MM.1S (cell line): ENCODE measurements at regions not wholly inside any gene's neighbourhood (a gene's known extent, or its start where the extent isn't known, plus 50 kb on each side); places are given as distances from the start of the nearest gene placed in this dataset.

Experiments used
- DNase-seq: peaks from one replicate; pipeline ENCODE4 v3.0.0-alpha.2; 2015
- H2AFZ ChIP-seq: fragments of 300-600 bp; sonication (generic); 2 replicates; pipeline ENCODE4 v1.6.0; 2016; ENCODE audit warnings: antibody characterized with exemption, low read length
- H3F3A ChIP-seq: fragments of 300-600 bp; sonication (generic); 2 replicates; pipeline ENCODE4 v1.6.1; 2016; ENCODE audit warnings: mild to moderate bottlenecking, antibody characterized with exemption, low read length, moderate library complexity, mixed read lengths; ENCODE audit not compliant: insufficient read depth
- H3K27ac ChIP-seq: fragments of 300-600 bp; sonication (generic); 2 replicates; pipeline ENCODE4 v1.5.1; 2016; ENCODE audit warnings: mild to moderate bottlenecking, low read length
- H3K27me3 ChIP-seq: fragments of 300-600 bp; sonication (generic); replicated peaks from 2 replicates; pipeline ENCODE4 v1.6.0; 2016; ENCODE audit warnings: low read length; ENCODE audit not compliant: insufficient read depth
- H3K36me3 ChIP-seq: fragments of 300-600 bp; sonication (generic); replicated peaks from 2 replicates; pipeline ENCODE4 v1.6.1; 2016; ENCODE audit warnings: mild to moderate bottlenecking, low read length, mixed read lengths; ENCODE audit not compliant: insufficient read depth
- H3K4me1 ChIP-seq: fragments of 300-600 bp; sonication (generic); 2 replicates; pipeline ENCODE4 v1.6.1; 2016; ENCODE audit warnings: low read length, mixed read lengths
- H3K4me2 ChIP-seq: fragments of 300-600 bp; sonication (generic); 2 replicates; pipeline ENCODE4 v1.6.0; 2016; ENCODE audit warnings: low read depth, low read length
- H3K4me3 ChIP-seq: fragments of 300-600 bp; sonication (generic); 2 replicates; pipeline ENCODE4 v1.5.1; 2016; ENCODE audit warnings: low read length, mixed read lengths
- H3K79me2 ChIP-seq: fragments of 300-600 bp; sonication (generic); 2 replicates; pipeline ENCODE4 v1.6.1; 2016; ENCODE audit warnings: mixed run types, low read length, mixed read lengths
- H3K9ac ChIP-seq: fragments of 300-600 bp; sonication (generic); 2 replicates; pipeline ENCODE4 v1.6.1; 2016; ENCODE audit warnings: low read length, mixed read lengths
- H3K9me2 ChIP-seq: fragments of 300-600 bp; sonication (generic); replicated peaks from 2 replicates; pipeline ENCODE4 v1.6.1; 2016; ENCODE audit warnings: mild to moderate bottlenecking, low read length, mixed read lengths; ENCODE audit not compliant: insufficient read depth
- H3K9me3 ChIP-seq: fragments of 300-600 bp; sonication (generic); replicated peaks from 2 replicates; pipeline ENCODE4 v1.6.1; 2016; ENCODE audit warnings: mild to moderate bottlenecking, low read length, mixed read lengths; ENCODE audit not compliant: insufficient read depth
- H4K20me1 ChIP-seq: fragments of 300-600 bp; sonication (generic); 2 replicates; pipeline ENCODE4 v1.6.1; 2016; ENCODE audit warnings: mild to moderate bottlenecking, low read length, moderate library complexity, mixed read lengths; ENCODE audit not compliant: insufficient read depth
- CTCF ChIP-seq: fragments of 300-600 bp; sonication (generic); IDR thresholded peaks from 2 replicates; pipeline ENCODE4 v1.5.1; 2016; ENCODE audit warnings: antibody characterized with exemption, low read length, mixed read lengths
- EZH2 ChIP-seq: fragments of 300-600 bp; sonication (generic); optimal IDR thresholded peaks from 2 replicates; pipeline ENCODE3; 2017; ENCODE audit warnings: low read depth, mild to moderate bottlenecking, antibody characterized with exemption, low read length, mixed read lengths
- EZH2phosphoT487 ChIP-seq: fragments of 300-600 bp; sonication (generic); IDR thresholded peaks from 2 replicates; pipeline ENCODE4 v1.6.1; 2018; ENCODE audit warnings: antibody characterized with exemption, low read length

DNA sequence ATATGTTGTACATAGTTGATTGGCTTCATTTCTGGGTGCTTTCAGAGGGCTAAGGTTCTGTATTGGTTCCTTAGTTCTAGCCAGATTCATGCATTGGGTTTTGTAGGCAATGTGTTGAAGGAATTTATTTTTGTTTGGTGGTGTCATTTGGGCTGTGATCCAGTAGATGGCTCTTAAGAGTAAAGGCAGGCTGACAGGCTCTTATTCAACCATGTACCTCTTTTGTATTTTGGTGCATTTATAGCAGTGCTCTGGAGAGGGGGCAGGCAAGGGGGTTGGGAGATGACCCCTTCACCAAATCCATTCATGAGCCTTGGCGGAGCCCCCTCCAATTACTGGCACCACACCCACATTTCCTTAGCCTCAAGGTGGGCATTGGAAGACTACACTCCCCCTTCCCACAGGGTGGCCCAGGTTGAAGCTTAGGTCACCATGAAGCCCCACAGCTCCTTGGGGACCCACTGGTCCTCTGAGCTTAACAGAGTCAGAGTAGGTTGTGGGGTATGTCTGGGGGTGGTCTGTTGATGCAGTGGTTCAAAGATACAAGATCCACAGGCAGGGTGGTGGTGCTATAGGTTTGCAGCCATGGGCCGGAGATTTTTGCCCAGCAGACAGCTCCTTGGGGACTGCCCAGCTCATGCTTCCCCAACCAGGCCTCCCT is 143.0 kb upstream of the GNPDA2 start:
- no peak for DNase-seq
- no peaks in the 10 kb centered on the region for H3K4me1 ChIP-seq
- no peak overlapping the region for H3K4me2 ChIP-seq
- TF ChIP-seq EZH2: no peak
- TF ChIP-seq EZH2phosphoT487: no peak
- H3K9me3 ChIP-seq: no peaks in the 10 kb centered on the region
- no peaks in the 10 kb centered on the region for H3K9me2 ChIP-seq
- H3K9ac ChIP-seq: no peak overlapping the region
- H3K27ac ChIP-seq: no peak overlapping the region
- no peaks in the 10 kb centered on the region for H3K27me3 ChIP-seq
- H2AFZ ChIP-seq: no peak overlapping the region
- H3K79me2 ChIP-seq: no peaks in the 10 kb centered on the region
- H3F3A ChIP-seq: no peaks in the 10 kb centered on the region
- no peaks in the 10 kb centered on the region for H4K20me1 ChIP-seq
- no peaks in the 10 kb centered on the region for H3K36me3 ChIP-seq
- H3K4me3 ChIP-seq: no peak overlapping the region

GRCh38 chr4:44861756-44862155 is 135.4 kb upstream of the GNPDA2 start:
- no peaks in the 10 kb centered on the region for H3K36me3 ChIP-seq
- no peaks in the 10 kb centered on the region for H4K20me1 ChIP-seq
- H3K27me3 ChIP-seq: no peaks in the 10 kb centered on the region
- H3K9me3 ChIP-seq: no peaks in the 10 kb centered on the region
- H3K4me2 ChIP-seq: no peak overlapping the region
- no peaks in the 10 kb centered on the region for H3K79me2 ChIP-seq
- no peak for TF ChIP-seq EZH2
- no peak for TF ChIP-seq CTCF
- TF ChIP-seq EZH2phosphoT487: no peak
- no peaks in the 10 kb centered on the region for H3F3A ChIP-seq
- no peak overlapping the region for H3K27ac ChIP-seq
- no peak overlapping the region for H3K9ac ChIP-seq
- no peak for DNase-seq
- H3K9me2 ChIP-seq: no peaks in the 10 kb centered on the region
- H2AFZ ChIP-seq: no peak overlapping the region
- H3K4me1 ChIP-seq: no peaks in the 10 kb centered on the region
- no peak overlapping the region for H3K4me3 ChIP-seq

DNA sequence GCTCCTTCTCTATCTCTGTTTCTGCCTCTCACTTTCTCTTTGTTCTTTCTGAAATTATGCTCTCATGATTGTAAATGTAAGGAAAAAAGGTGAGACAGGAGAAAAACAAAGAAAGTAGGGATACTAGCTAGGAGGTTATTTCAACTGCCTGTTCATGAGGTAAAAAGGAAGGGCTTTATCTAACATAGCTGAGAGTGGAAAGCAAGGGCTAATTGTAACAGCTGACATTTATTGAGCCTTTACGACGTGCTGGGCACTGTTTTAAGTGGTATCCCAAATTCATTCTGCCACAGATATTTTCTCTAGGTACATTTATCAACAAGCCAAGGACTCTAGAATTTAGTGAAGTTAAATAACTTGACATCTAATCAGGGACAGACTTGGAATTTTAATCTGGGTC is 133.1 kb upstream of the GNPDA2 start:
- Histone ChIP-seq H3K79me2 (no peaks in the 10 kb centered on the region), H3K4me2 (no peak overlapping the region), H3K9ac (no peak overlapping the region), H3K36me3 (no peaks in the 10 kb centered on the region), H3K9me2 (no peaks in the 10 kb centered on the region), H3K27me3 (no peaks in the 10 kb centered on the region), H3K9me3 (no peaks in the 10 kb centered on the region), H3K4me1 (no peaks in the 10 kb centered on the region), H2AFZ (no peak overlapping the region), H3K27ac (no peak overlapping the region), H3F3A (no peaks in the 10 kb centered on the region), H3K4me3 (no peak overlapping the region), H4K20me1 (no peaks in the 10 kb centered on the region)
- TF ChIP-seq EZH2phosphoT487 (no peak), EZH2 (no peak), CTCF (no peak)
- no peak for DNase-seq

DNA sequence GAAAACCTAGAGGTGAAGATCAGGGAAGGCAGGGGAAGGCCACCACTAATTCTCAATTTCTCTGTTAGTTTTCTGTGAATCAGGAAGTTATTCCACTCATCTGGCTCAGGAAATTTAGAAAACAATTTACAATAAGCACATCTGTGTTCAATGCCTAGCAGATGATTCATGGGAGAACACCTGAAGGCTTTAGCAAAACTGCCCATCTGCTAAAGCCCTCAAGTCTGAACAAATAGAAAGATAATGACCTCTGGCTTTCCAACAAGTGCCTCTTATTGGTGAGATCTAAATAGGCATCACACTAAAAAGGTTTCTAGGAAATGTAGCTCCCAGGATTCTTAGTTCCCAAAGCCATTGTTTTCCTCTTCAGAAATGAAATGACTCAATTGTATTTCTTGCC is 122.1 kb upstream of the GNPDA2 start:
- no peaks in the 10 kb centered on the region for H3K9me3 ChIP-seq
- H3K79me2 ChIP-seq: no peaks in the 10 kb centered on the region
- no peak overlapping the region for H3K4me2 ChIP-seq
- no peak for TF ChIP-seq CTCF
- no peak for TF ChIP-seq EZH2phosphoT487
- no peak for TF ChIP-seq EZH2
- H4K20me1 ChIP-seq: no peaks in the 10 kb centered on the region
- H3K4me1 ChIP-seq: no peaks in the 10 kb centered on the region
- H2AFZ ChIP-seq: no peak overlapping the region
- H3K27ac ChIP-seq: no peak overlapping the region
- no peak overlapping the region for H3K4me3 ChIP-seq
- DNase-seq: no peak
- H3K9me2 ChIP-seq: no peaks in the 10 kb centered on the region
- no peaks in the 10 kb centered on the region for H3K27me3 ChIP-seq
- H3K9ac ChIP-seq: no peak overlapping the region
- no peaks in the 10 kb centered on the region for H3K36me3 ChIP-seq
- no peaks in the 10 kb centered on the region for H3F3A ChIP-seq
